GM21381 (cell line): ENCODE measurements at regions not wholly inside any gene's neighbourhood (a gene's known extent, or its start where the extent isn't known, plus 50 kb on each side); places are given as distances from the start of the nearest gene placed in this dataset.

ENCODE experiments used
- ATAC-seq: cut with Tn5 transposase; IDR thresholded peaks from one replicate; pipeline ENCODE4 v1.9.1; 2021; ENCODE audit warnings: mild to moderate bottlenecking, moderate library complexity; ENCODE audit not compliant: unreplicated experiment

GRCh38 chr1:68378296-68379084 is 71.3 kb downstream of the RPE65 start:
- no peak for ATAC-seq

GRCh38 chr1:68377098-68377497 is 72.7 kb downstream of the RPE65 start:
- no peak for ATAC-seq

- no peak for ATAC-seq
Measured at GRCh38 chr1:68376441-68376840, 73.3 kb downstream of the RPE65 start.

- no peak for ATAC-seq
Measured at GRCh38 chr1:68375919-68376318, 73.8 kb downstream of the RPE65 start.

- ATAC-seq, result no peak
Measured at GRCh38 chr1:68373173-68373572, 76.6 kb downstream of the RPE65 start.

GRCh38 chr1:68372487-68372886 is 77.3 kb downstream of the RPE65 start:
- no peak for ATAC-seq

- no peak for ATAC-seq
Measured at GRCh38 chr1:68370101-68370915, 79.4 kb downstream of the RPE65 start.

GRCh38 chr1:68366572-68366971 is 83.2 kb downstream of the RPE65 start:
- ATAC-seq, result no peak

- ATAC-seq, result no peak
Measured at GRCh38 chr1:68365709-68366382, 83.9 kb downstream of the RPE65 start.

GRCh38 chr1:68363339-68363738 is 86.4 kb downstream of the RPE65 start:
- ATAC-seq, result no peak

GRCh38 chr1:68361346-68361910 is 88.3 kb downstream of the RPE65 start:
- no peak for ATAC-seq

- no peak for ATAC-seq
Measured at GRCh38 chr1:68359045-68359444, 90.7 kb downstream of the RPE65 start.

GRCh38 chr1:68358439-68358838 is 91.3 kb downstream of the RPE65 start:
- ATAC-seq, result no peak

- ATAC-seq, result no peak
Measured at GRCh38 chr1:68355614-68356013, 94.1 kb downstream of the RPE65 start.

GRCh38 chr1:68352202-68352601 is 97.6 kb downstream of the RPE65 start:
- no peak for ATAC-seq

- ATAC-seq, result peak; percentile 90
Measured at GRCh38 chr1:68347415-68347814, 102.3 kb downstream of the RPE65 start.

- ATAC-seq, result no peak
Measured at GRCh38 chr1:68346188-68346808, 103.5 kb downstream of the RPE65 start.

GRCh38 chr1:68344208-68344607 is 105.5 kb downstream of the RPE65 start:
- ATAC-seq, result no peak

- ATAC-seq, result no peak
Measured at GRCh38 chr1:68340951-68341350, 108.6 kb upstream of the WLS start.

GRCh38 chr1:68339505-68339904 is 107.2 kb upstream of the WLS start:
- ATAC-seq, result no peak

- ATAC-seq, result no peak
Measured at GRCh38 chr1:68338081-68338480, 105.8 kb upstream of the WLS start.
